Caco-2 (cell line): ENCODE measurements at regions not wholly inside any gene's neighbourhood (a gene's known extent, or its start where the extent isn't known, plus 50 kb on each side); places are given as distances from the start of the nearest gene placed in this dataset.

Source experiments
- BruUV-seq: library from RNA; stranded (reverse); fragments of 400-500 nt; replicated peaks from 2 replicates; lab custom pipeline; 2021; lab: Mats Ljungman, UMichigan
- CTCF ChIA-PET: fragments of 300-600 bp; sonication (Branson Sonifier 250); formaldehyde crosslinking; loops from one replicate; lab custom pipeline; 2022; ENCODE audit warnings: antibody characterized with exemption; lab: Charles Lee
- POLR2A ChIA-PET: fragments of 300-600 bp; sonication (Branson Sonifier 250); formaldehyde crosslinking; loops from one replicate; lab custom pipeline; 2022; ENCODE audit warnings: antibody characterized with exemption; lab: Charles Lee
- DNase-seq, 2 experiments: peaks; one replicate each; pipeline versions ENCODE4 v3.0.0 to v3.0.0-alpha.2; 2020 to 2022
- H3K27me3 ChIP-seq: replicated peaks from 2 replicates; pipeline ENCODE4 v1.6.0; 2011; ENCODE audit warnings: low read length; ENCODE audit not compliant: control insufficient read depth, insufficient read depth
- H3K36me3 ChIP-seq: 2 replicates; pipeline ENCODE4 v1.5.1; 2011; ENCODE audit warnings: low read length; ENCODE audit not compliant: control insufficient read depth, insufficient read depth
- H3K4me1 ChIP-seq: fragments of 250-450 bp; sonication (Bioruptor Pico); 2 replicates; pipeline ENCODE4 v1.5.1; 2020; ENCODE audit warnings: mild to moderate bottlenecking
- H3K4me3 ChIP-seq: 2 replicates; pipeline ENCODE4 v1.5.1; 2011; ENCODE audit warnings: low read depth, mild to moderate bottlenecking, control low read depth, low read length
- H3K9me3 ChIP-seq: fragments of 250-450 bp; sonication (Bioruptor Pico); 2 replicates; pipeline ENCODE4 v1.5.1; 2020; ENCODE audit warnings: mild to moderate bottlenecking, moderate library complexity
- H3K27ac Mint-ChIP-seq: one replicate; pipeline ENCODE4 v1.8.0; 2022; ENCODE audit warnings: mixed read lengths; ENCODE audit not compliant: unreplicated experiment
- H3K27me3 Mint-ChIP-seq: one replicate; pipeline ENCODE4 v1.8.0; 2022; ENCODE audit warnings: mixed read lengths; ENCODE audit not compliant: insufficient read depth, unreplicated experiment
- H3K36me3 Mint-ChIP-seq: one replicate; pipeline ENCODE4 v1.8.0; 2022; ENCODE audit warnings: mild to moderate bottlenecking, mixed read lengths; ENCODE audit not compliant: insufficient read depth, unreplicated experiment
- H3K4me1 Mint-ChIP-seq: one replicate; pipeline ENCODE4 v1.8.0; 2022; ENCODE audit warnings: low read depth, mixed read lengths; ENCODE audit not compliant: unreplicated experiment
- H3K4me3 Mint-ChIP-seq: one replicate; pipeline ENCODE4 v1.8.0; 2022; ENCODE audit warnings: mild to moderate bottlenecking, moderate library complexity, mixed read lengths; ENCODE audit not compliant: unreplicated experiment
- H3K9me3 Mint-ChIP-seq: one replicate; pipeline ENCODE4 v1.8.0; 2022; ENCODE audit warnings: mixed read lengths; ENCODE audit not compliant: unreplicated experiment
- intact Hi-C: fragments of 100-400 bp; cut with micrococcal nuclease; formaldehyde crosslinking; loops from one replicate; pipeline ENCODE4 v1.10.0; 2022; ENCODE audit not compliant: unreplicated experiment
- TF ChIP-seq, protein P1 (sequence below), 2 experiments: fragments of 200-600 bp in 1 of 2; IDR thresholded peaks; 1 replicate in 1 of 2; 2 replicates in 1 of 2; pipeline versions ENCODE4 v1.5.1 to v1.8.0; 2011 to 2022; ENCODE audit warnings: antibody characterized with exemption in 1 of 2, control low read depth in 1 of 2, inconsistent platforms in 1 of 2, low read depth in 1 of 2, low read length in 1 of 2, mild to moderate bottlenecking in 1 of 2, moderate library complexity in 1 of 2; ENCODE audit not compliant: insufficient read depth in 1 of 2, severe bottlenecking in 1 of 2, unreplicated experiment in 1 of 2

DNA sequence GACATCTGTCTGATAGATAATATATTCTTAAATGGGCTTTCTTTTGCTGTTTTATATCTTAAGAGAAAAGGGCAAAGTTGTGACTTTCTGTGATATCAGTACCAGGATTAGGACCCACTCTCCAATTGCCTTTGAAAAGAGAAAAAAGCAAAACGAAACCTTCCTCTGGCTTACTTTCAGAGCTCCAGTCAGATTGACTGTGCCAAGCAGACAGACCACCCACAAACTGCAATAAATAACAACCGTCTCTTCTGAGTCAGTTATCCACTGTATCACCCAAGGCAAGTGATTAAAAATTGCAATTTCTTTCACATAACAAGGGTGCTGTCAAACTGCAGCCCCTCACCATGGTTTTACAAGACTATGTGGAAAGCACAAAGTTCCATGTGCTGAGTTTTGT lies 230.5 kb upstream of the SETBP1 start:
- TF ChIP-seq, protein P1, sequence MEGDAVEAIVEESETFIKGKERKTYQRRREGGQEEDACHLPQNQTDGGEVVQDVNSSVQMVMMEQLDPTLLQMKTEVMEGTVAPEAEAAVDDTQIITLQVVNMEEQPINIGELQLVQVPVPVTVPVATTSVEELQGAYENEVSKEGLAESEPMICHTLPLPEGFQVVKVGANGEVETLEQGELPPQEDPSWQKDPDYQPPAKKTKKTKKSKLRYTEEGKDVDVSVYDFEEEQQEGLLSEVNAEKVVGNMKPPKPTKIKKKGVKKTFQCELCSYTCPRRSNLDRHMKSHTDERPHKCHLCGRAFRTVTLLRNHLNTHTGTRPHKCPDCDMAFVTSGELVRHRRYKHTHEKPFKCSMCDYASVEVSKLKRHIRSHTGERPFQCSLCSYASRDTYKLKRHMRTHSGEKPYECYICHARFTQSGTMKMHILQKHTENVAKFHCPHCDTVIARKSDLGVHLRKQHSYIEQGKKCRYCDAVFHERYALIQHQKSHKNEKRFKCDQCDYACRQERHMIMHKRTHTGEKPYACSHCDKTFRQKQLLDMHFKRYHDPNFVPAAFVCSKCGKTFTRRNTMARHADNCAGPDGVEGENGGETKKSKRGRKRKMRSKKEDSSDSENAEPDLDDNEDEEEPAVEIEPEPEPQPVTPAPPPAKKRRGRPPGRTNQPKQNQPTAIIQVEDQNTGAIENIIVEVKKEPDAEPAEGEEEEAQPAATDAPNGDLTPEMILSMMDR (IDR thresholded peaks at IDR 0.05; ENCODE audit: insufficient read depth in 1 of 2, low read depth in 1 of 2, low read length in 1 of 2, severe bottlenecking in 1 of 2, unreplicated experiment in 1 of 2): no peak
- H3K4me3 Mint-ChIP-seq: no peak overlapping the region
- no peak overlapping the region for H3K27ac Mint-ChIP-seq
- Histone ChIP-seq H3K27me3 (no peaks in the 10 kb centered on the region), H3K4me3 (no peak overlapping the region), H3K9me3 (no peaks in the 10 kb centered on the region), H3K36me3 (no peaks in the 10 kb centered on the region), H3K4me1 (no peaks in the 10 kb centered on the region)
- H3K36me3 Mint-ChIP-seq: no peaks in the 10 kb centered on the region
- ChIA-PET CTCF (no interaction called here), POLR2A (no interaction called here)
- no peak for DNase-seq
- peaks cover 8% of the 10 kb centered on the region for H3K27me3 Mint-ChIP-seq
- intact Hi-C loops: no loop called here
- no peaks in the 10 kb centered on the region for H3K4me1 Mint-ChIP-seq
- no peaks in the 10 kb centered on the region for H3K9me3 Mint-ChIP-seq
- no TSS peak for BruUV-seq

DNA sequence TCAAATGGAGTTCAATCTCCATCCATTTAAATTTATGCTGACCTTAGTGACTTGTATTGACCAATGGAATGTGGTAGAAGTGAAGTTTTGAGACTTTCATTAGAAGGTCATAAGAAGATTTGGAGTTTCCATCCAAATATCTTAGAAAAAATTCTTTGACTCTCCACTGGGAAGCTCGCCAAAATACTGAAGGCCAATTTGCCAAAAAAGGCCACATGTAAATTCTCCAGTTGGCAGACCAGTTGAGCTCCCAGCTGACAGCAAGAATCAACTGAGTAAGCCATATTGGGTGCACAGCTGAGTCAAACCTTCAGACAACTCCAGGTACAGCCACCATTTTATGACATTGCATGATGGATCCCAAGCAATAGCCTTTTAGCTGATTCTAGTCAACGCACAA lies 228.3 kb upstream of the SETBP1 start:
- ChIA-PET POLR2A (no interaction called here), CTCF (no interaction called here)
- H3K9me3 Mint-ChIP-seq: no peaks in the 10 kb centered on the region
- DNase-seq: no peak
- Histone ChIP-seq H3K4me3 (no peak overlapping the region), H3K9me3 (no peaks in the 10 kb centered on the region), H3K4me1 (no peaks in the 10 kb centered on the region), H3K36me3 (no peaks in the 10 kb centered on the region), H3K27me3 (no peaks in the 10 kb centered on the region)
- H3K4me3 Mint-ChIP-seq: no peak overlapping the region
- no peaks in the 10 kb centered on the region for H3K4me1 Mint-ChIP-seq
- peaks cover 8% of the 10 kb centered on the region for H3K27me3 Mint-ChIP-seq
- intact Hi-C loops: no loop called here
- BruUV-seq: no TSS peak
- no peaks in the 10 kb centered on the region for H3K36me3 Mint-ChIP-seq
- H3K27ac Mint-ChIP-seq: no peak overlapping the region
- TF ChIP-seq, protein P1 (IDR thresholded peaks at IDR 0.05; ENCODE audit: insufficient read depth in 1 of 2, low read depth in 1 of 2, low read length in 1 of 2, severe bottlenecking in 1 of 2, unreplicated experiment in 1 of 2): no peak

DNA sequence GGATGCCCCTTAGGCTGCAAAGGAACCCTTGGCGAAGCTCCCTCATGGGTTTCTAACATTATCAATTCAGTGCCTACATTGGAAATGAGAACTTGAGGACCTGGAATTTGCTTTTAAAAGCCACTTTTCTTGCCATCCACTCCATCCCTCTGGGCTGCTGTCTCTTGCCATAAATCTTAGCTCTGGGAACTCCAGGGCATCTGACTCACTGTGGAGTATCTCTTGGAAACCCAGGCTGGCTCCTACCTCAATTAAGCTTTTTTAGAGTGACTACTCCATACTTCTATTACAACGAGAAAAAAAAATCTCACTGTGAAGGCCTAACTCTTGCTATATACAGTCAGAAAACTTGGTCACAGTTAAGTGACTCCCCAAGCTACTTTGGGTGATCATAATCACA lies 227.2 kb upstream of the SETBP1 start:
- intact Hi-C loops: no loop called here
- Mint-ChIP-seq H3K4me3 (no peak overlapping the region), H3K27me3 (peaks cover 8% of the 10 kb centered on the region), H3K27ac (no peak overlapping the region), H3K36me3 (no peaks in the 10 kb centered on the region), H3K9me3 (no peaks in the 10 kb centered on the region), H3K4me1 (no peaks in the 10 kb centered on the region)
- no TSS peak for BruUV-seq
- DNase-seq: no peak
- Histone ChIP-seq H3K36me3 (no peaks in the 10 kb centered on the region), H3K4me3 (no peak overlapping the region), H3K9me3 (no peaks in the 10 kb centered on the region), H3K27me3 (no peaks in the 10 kb centered on the region), H3K4me1 (no peaks in the 10 kb centered on the region)
- CTCF ChIA-PET: interaction anchor here (0.6 kb wide), 1 partner anchor 46 kb away, joined by 3 read pairs; no protein-coding TSS in a partner anchor
- POLR2A ChIA-PET: no interaction called here
- TF ChIP-seq, protein P1 (IDR thresholded peaks at IDR 0.05; ENCODE audit: insufficient read depth in 1 of 2, low read depth in 1 of 2, low read length in 1 of 2, severe bottlenecking in 1 of 2, unreplicated experiment in 1 of 2): no peak
